ENCODE measurements at regions not wholly inside any gene's neighbourhood (a gene's known extent, or its start where the extent isn't known, plus 50 kb on each side); places are given as distances from the start of the nearest gene placed in this dataset.
"Not testable (repeated sequence)": the region's sequence is repeated elsewhere in the genome, so short reads cannot be mapped to it uniquely, and the experiment has no call there.

- in situ Hi-C loops (cut with MboI; ENCODE audit: low sequenced_read_pairs, unreplicated experiment): no loop called here
- no peak for TF ChIP-seq CTCF (IDR thresholded peaks at IDR 0.05; ENCODE audit: borderline replicate concordance, control extremely low read depth, extremely low read depth, insufficient read depth, missing control alignments)
- DNase-seq (ENCODE audit: low spot score): no peak
Observed at GRCh38 chr12:126976579-126976978, 1290.4 kb upstream of the TMEM132C start.

- in situ Hi-C loops (cut with MboI; ENCODE audit: low sequenced_read_pairs, unreplicated experiment); DNase-seq (ENCODE audit: low spot score): not testable (repeated sequence)
Observed at GRCh38 chr12:126979564-126979963, 1287.4 kb upstream of the TMEM132C start.

- in situ Hi-C loops (cut with MboI; ENCODE audit: low sequenced_read_pairs, unreplicated experiment): no loop called here
- no peak for TF ChIP-seq CTCF (IDR thresholded peaks at IDR 0.05; ENCODE audit: borderline replicate concordance, control extremely low read depth, extremely low read depth, insufficient read depth, missing control alignments)
- DNase-seq (ENCODE audit: low spot score): no peak
Observed at GRCh38 chr12:126982707-126983106, 1284.3 kb upstream of the TMEM132C start.

GRCh38 chr12:126983735-126984134 is 1283.2 kb upstream of the TMEM132C start:
- DNase-seq (ENCODE audit: low spot score); in situ Hi-C loops (cut with MboI; ENCODE audit: low sequenced_read_pairs, unreplicated experiment): not testable (repeated sequence)

GRCh38 chr12:126985663-126986062 is 1281.3 kb upstream of the TMEM132C start:
- DNase-seq (ENCODE audit: low spot score); in situ Hi-C loops (cut with MboI; ENCODE audit: low sequenced_read_pairs, unreplicated experiment): not testable (repeated sequence)

- in situ Hi-C loops (cut with MboI; ENCODE audit: low sequenced_read_pairs, unreplicated experiment): no loop called here
- no peak for TF ChIP-seq CTCF (IDR thresholded peaks at IDR 0.05; ENCODE audit: borderline replicate concordance, control extremely low read depth, extremely low read depth, insufficient read depth, missing control alignments)
Observed at GRCh38 chr12:126989532-126989931, 1277.4 kb upstream of the TMEM132C start.

GRCh38 chr12:126993898-126994297 is 1273.1 kb upstream of the TMEM132C start:
- in situ Hi-C loops (cut with MboI; ENCODE audit: low sequenced_read_pairs, unreplicated experiment): no loop called here
- DNase-seq (ENCODE audit: low spot score): no peak
- no peak for TF ChIP-seq CTCF (IDR thresholded peaks at IDR 0.05; ENCODE audit: borderline replicate concordance, control extremely low read depth, extremely low read depth, insufficient read depth, missing control alignments)

More at GRCh38 chr12:126989532-126989931, 1277.4 kb upstream of the TMEM132C start:
- no peak for DNase-seq (ENCODE audit: low spot score)

- no peak for TF ChIP-seq CTCF (IDR thresholded peaks at IDR 0.05; ENCODE audit: borderline replicate concordance, control extremely low read depth, extremely low read depth, insufficient read depth, missing control alignments)
- no peak for DNase-seq (ENCODE audit: low spot score)
- in situ Hi-C loops (cut with MboI; ENCODE audit: low sequenced_read_pairs, unreplicated experiment): no loop called here
Observed at GRCh38 chr12:126994599-126994998, 1272.4 kb upstream of the TMEM132C start.

Measured in GM13976 (cell line).